ENCODE measurements at regions not wholly inside any gene's neighbourhood (a gene's known extent, or its start where the extent isn't known, plus 50 kb on each side); places are given as distances from the start of the nearest gene placed in this dataset.
A peak's percentile ranks its signal among the peaks of the same experiment; 100 is the strongest.

DNA sequence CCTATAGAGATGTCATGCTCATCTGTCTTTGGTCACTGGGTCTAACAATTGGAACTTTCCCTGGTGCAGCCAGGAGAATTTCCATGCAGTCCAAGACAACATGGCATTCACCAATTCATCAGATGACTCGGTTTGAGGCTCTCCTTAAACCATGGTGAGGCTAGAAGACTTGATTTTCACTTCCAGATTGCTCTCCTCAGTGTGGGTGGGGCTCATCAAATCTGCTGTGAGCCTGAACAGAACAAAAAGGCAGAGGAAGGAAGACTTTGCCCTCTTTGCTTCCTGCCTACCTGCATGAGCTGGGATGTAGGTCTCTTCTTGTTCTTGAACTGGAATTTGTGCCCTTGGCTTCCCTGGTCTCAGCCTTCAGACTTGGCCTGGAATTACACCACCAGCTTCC, 203.4 kb upstream of the TRIB2 start:
- Histone ChIP-seq H3K4me3 (no peak overlapping the region), H3K36me3 (ENCODE audit: low read depth) (no peaks in the 10 kb centered on the region), H3K4me1 (ENCODE audit: low read depth) (no peaks in the 10 kb centered on the region), H3K9me3 (no peaks in the 10 kb centered on the region)
- ATAC-seq (peak; percentile 32), DNase-seq (no peak)
- intact Hi-C loops (cut with DNase I, micrococcal nuclease) = no loop called here
- TF ChIP-seq CTCF (IDR thresholded peaks at IDR 0.05) = no peak

DNA sequence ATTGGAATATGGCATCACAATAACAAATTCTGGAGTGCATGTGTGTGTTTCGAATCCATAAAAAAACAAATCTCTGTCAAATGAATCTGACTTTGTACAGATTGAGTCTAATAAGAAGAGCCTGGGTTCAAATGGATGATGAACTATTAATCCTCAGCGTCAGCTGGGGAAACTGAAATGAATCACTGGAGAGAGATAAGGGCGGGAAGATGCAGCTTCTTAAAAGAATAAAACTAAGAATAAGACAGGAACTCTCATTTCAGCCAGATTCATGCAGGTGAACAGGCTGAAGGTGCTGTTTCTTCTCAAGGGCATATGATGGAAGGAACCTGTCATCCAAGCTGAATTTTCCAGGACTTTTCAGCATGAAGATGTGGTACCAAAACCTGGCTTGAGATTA, 202.6 kb upstream of the TRIB2 start:
- Histone ChIP-seq H3K4me3 (no peak overlapping the region), H3K4me1 (ENCODE audit: low read depth) (no peaks in the 10 kb centered on the region), H3K9me3 (no peaks in the 10 kb centered on the region), H3K36me3 (ENCODE audit: low read depth) (no peaks in the 10 kb centered on the region)
- TF ChIP-seq CTCF (IDR thresholded peaks at IDR 0.05) = no peak
- no peak for ATAC-seq
- DNase-seq = no peak
- intact Hi-C loops (cut with DNase I, micrococcal nuclease) = no loop called here

GRCh38 chr2:12514631-12515437, 201.9 kb upstream of the TRIB2 start:
- Histone ChIP-seq H3K4me3 (no peak overlapping the region), H3K36me3 (ENCODE audit: low read depth) (no peaks in the 10 kb centered on the region), H3K9me3 (no peaks in the 10 kb centered on the region), H3K4me1 (ENCODE audit: low read depth) (no peaks in the 10 kb centered on the region)
- TF ChIP-seq CTCF (IDR thresholded peaks at IDR 0.05) = no peak
- DNase-seq = no peak
- ATAC-seq = peak; percentile 54
- intact Hi-C loops (cut with DNase I, micrococcal nuclease) = no loop called here

DNA sequence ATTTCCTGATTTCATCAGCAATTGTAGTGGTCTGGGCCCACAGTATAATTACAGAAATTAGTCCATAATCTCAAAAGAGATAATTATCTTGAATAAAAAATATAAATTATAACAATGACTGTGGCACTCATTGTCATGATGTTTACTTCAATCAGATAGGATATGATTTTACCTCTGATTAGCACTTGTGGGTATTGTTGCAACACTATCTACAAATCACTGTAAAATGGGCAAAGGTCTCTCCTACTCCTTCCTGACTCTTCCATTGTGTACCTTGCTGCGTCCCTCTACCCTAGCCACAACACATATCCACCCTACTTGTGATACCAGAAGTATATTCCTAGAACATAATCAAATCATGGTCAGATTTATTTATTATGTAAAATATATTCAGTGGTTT, 200.9 kb upstream of the TRIB2 start:
- DNase-seq = no peak
- no peaks in the 10 kb centered on the region for H3K9me3 ChIP-seq
- TF ChIP-seq CTCF (IDR thresholded peaks at IDR 0.05) = no peak
- H3K36me3 ChIP-seq (ENCODE audit: low read depth) = no peaks in the 10 kb centered on the region
- no peak overlapping the region for H3K4me3 ChIP-seq
- ATAC-seq = no peak
- intact Hi-C loops (cut with DNase I, micrococcal nuclease) = no loop called here
- H3K4me1 ChIP-seq (ENCODE audit: low read depth) = no peaks in the 10 kb centered on the region

DNA sequence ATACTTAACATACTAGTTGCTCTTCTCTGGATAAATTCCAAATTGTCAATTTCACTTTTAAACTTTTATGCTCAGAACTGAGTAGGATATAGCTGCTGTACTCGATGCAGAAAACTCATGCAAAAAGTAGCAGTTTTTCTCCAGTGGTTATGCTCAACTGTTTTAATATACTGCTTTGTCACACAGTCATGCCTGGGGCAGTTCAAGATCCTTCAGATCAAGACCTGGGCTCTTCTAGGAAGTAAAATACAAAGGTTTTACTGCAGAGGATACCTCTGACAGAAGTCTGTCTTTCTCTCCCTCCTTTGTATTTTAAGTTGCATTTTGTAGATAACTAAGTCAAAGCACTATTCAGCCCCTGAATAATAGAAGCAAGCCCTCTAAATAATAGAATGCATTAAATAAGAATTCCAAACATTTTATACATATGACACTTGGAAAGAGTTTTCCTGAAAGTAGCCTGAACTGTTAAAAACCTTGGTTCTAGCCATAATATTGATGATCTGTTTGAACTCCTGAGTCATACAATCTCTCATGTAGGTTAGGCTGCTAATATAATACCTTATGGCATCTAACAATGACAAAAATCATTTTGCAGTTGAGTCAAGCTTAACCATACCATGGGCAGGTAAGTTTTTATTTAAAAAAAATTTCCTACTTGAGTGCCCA, 183.3 kb upstream of the TRIB2 start:
- ATAC-seq = no peak
- H3K9me3 ChIP-seq = no peaks in the 10 kb centered on the region
- intact Hi-C loops (cut with DNase I, micrococcal nuclease) = no loop called here
- H3K36me3 ChIP-seq (ENCODE audit: low read depth) = no peaks in the 10 kb centered on the region
- H3K4me3 ChIP-seq = no peak overlapping the region
- H3K4me1 ChIP-seq (ENCODE audit: low read depth) = no peaks in the 10 kb centered on the region
- DNase-seq = no peak
- no peak for TF ChIP-seq CTCF (IDR thresholded peaks at IDR 0.05)

Measured in mucosa of descending colon (tissue), 3 donors.